HG02943 (cell line): ENCODE measurements at regions not wholly inside any gene's neighbourhood (a gene's known extent, or its start where the extent isn't known, plus 50 kb on each side); places are given as distances from the start of the nearest gene placed in this dataset.
"Not testable (repeated sequence)": the region's sequence is repeated elsewhere in the genome, so short reads cannot be mapped to it uniquely, and the experiment has no call there.

ENCODE experiments used
- ATAC-seq: cut with Tn5 transposase; IDR thresholded peaks from one replicate; pipeline ENCODE4 v1.9.1; 2021; ENCODE audit warnings: mild to moderate bottlenecking, low read depth, moderate library complexity; ENCODE audit not compliant: unreplicated experiment

GRCh38 chr3:145282505-145282904, 878.5 kb downstream of the PLOD2 start:
- ATAC-seq: no peak

GRCh38 chr3:145286937-145287336, 874.0 kb downstream of the PLOD2 start:
- no peak for ATAC-seq

GRCh38 chr3:145290010-145290409, 871.0 kb downstream of the PLOD2 start:
- ATAC-seq: no peak

GRCh38 chr3:145294572-145294971, 866.4 kb downstream of the PLOD2 start:
- ATAC-seq: no peak

- no peak for ATAC-seq
Measured at GRCh38 chr3:145307272-145307671, 853.7 kb downstream of the PLOD2 start.

GRCh38 chr3:145313751-145314150, 847.2 kb downstream of the PLOD2 start:
- ATAC-seq: no peak

- not testable (repeated sequence) for ATAC-seq
Measured at GRCh38 chr3:145316253-145316652, 844.7 kb downstream of the PLOD2 start.

- ATAC-seq: no peak
Measured at GRCh38 chr3:145326666-145327065, 834.3 kb downstream of the PLOD2 start.

GRCh38 chr3:145333427-145333826, 827.6 kb downstream of the PLOD2 start:
- ATAC-seq: not testable (repeated sequence)

- no peak for ATAC-seq
Measured at GRCh38 chr3:145333931-145334330, 827.1 kb downstream of the PLOD2 start.

GRCh38 chr3:145355206-145355605, 805.8 kb downstream of the PLOD2 start:
- no peak for ATAC-seq

- no peak for ATAC-seq
Measured at GRCh38 chr3:145357453-145357852, 803.5 kb downstream of the PLOD2 start.

GRCh38 chr3:145359040-145359439, 801.9 kb downstream of the PLOD2 start:
- ATAC-seq: no peak

- no peak for ATAC-seq
Measured at GRCh38 chr3:145368748-145369147, 792.2 kb downstream of the PLOD2 start.

GRCh38 chr3:145370870-145371269, 790.1 kb downstream of the PLOD2 start:
- ATAC-seq: no peak

- ATAC-seq: no peak
Measured at GRCh38 chr3:145377301-145377700, 783.7 kb downstream of the PLOD2 start.

GRCh38 chr3:145383416-145383815, 777.6 kb downstream of the PLOD2 start:
- ATAC-seq: no peak

GRCh38 chr3:145384307-145384706, 776.7 kb downstream of the PLOD2 start:
- ATAC-seq: no peak

- no peak for ATAC-seq
Measured at GRCh38 chr3:145387211-145387610, 773.8 kb downstream of the PLOD2 start.

- ATAC-seq: no peak
Measured at GRCh38 chr3:145395421-145395820, 765.6 kb downstream of the PLOD2 start.

GRCh38 chr3:145411605-145412004, 749.4 kb downstream of the PLOD2 start:
- no peak for ATAC-seq

GRCh38 chr3:145417678-145418077, 743.3 kb downstream of the PLOD2 start:
- no peak for ATAC-seq

GRCh38 chr3:145422556-145422955, 738.4 kb downstream of the PLOD2 start:
- ATAC-seq: no peak
